H1 (cell line): ENCODE measurements at regions not wholly inside any gene's neighbourhood (a gene's known extent, or its start where the extent isn't known, plus 50 kb on each side); places are given as distances from the start of the nearest gene placed in this dataset.

Source experiments
- CTCF ChIA-PET: fragments of 300-600 bp; sonication (Branson Sonifier 250); formaldehyde crosslinking; loops from one replicate; lab custom pipeline; 2021; ENCODE audit not compliant: partially characterized antibody; lab: Charles Lee
- POLR2A ChIA-PET: fragments of 300-600 bp; sonication (Branson Sonifier 250); formaldehyde crosslinking; loops from one replicate; lab custom pipeline; 2021; ENCODE audit warnings: inconsistent platforms; ENCODE audit not compliant: partially characterized antibody; lab: Charles Lee
- DNase-seq, 2 experiments: peaks; one replicate each; pipeline versions ENCODE4 v3.0.0 to v3.0.0-alpha.2; 2010 to 2022; ENCODE audit warnings: low spot score in 2 of 2, low read depth in 1 of 2, mixed read lengths in 1 of 2
- FAIRE-seq: peaks from 2 replicates; lab custom pipeline; 2011; peaks lifted over from hg19 to GRCh38; lab: Jason Lieb, UNC
- H2AFZ ChIP-seq: 2 replicates; pipeline ENCODE4 v1.8.1; 2012; ENCODE audit warnings: low read length, inconsistent platforms
- H2AK5ac ChIP-seq: 2 replicates; pipeline ENCODE4 v1.6.1; 2013; ENCODE audit warnings: low read depth, low read length
- H2BK120ac ChIP-seq: replicated peaks from 2 replicates; pipeline ENCODE3; 2013; ENCODE audit warnings: low read depth, low read length, inconsistent platforms
- H2BK12ac ChIP-seq: 2 replicates; pipeline ENCODE4 v1.6.1; 2013; ENCODE audit warnings: low read depth, low read length
- H2BK15ac ChIP-seq: 2 replicates; pipeline ENCODE4 v1.6.1; 2013; ENCODE audit warnings: low read length
- H2BK20ac ChIP-seq: 2 replicates; pipeline ENCODE4 v1.6.1; 2013; ENCODE audit warnings: low read length
- H2BK5ac ChIP-seq: 2 replicates; pipeline ENCODE4 v1.6.1; 2013; ENCODE audit warnings: low read depth, low read length
- H3K14ac ChIP-seq: 2 replicates; pipeline ENCODE4 v1.6.1; 2013; ENCODE audit warnings: inconsistent platforms; ENCODE audit not compliant: insufficient read length
- H3K18ac ChIP-seq: 2 replicates; pipeline ENCODE4 v1.6.1; 2013; ENCODE audit warnings: low read length; ENCODE audit errors: extremely low read depth
- H3K23ac ChIP-seq: 2 replicates; pipeline ENCODE4 v1.6.1; 2013; ENCODE audit warnings: inconsistent platforms; ENCODE audit not compliant: insufficient read length
- H3K23me2 ChIP-seq: 2 replicates; pipeline ENCODE4 v1.6.1; 2013; ENCODE audit warnings: low read depth, low read length
- H3K27ac ChIP-seq: 2 replicates; pipeline ENCODE4 v1.6.1; 2011; ENCODE audit warnings: low read depth, low read length, inconsistent platforms
- H3K27me3 ChIP-seq, 4 experiments: replicated peaks in 1 of 4; 1 replicate in 1 of 4; 2 replicates in 3 of 4; pipeline versions ENCODE4 v1.6.1 to v1.8.1; 2011 to 2013; ENCODE audit warnings: low read length in 3 of 4, mild to moderate bottlenecking in 3 of 4, inconsistent platforms in 2 of 4, mixed read lengths in 2 of 4, moderate library complexity in 1 of 4; ENCODE audit not compliant: control insufficient read depth in 3 of 4, insufficient read depth in 3 of 4; ENCODE audit errors: extremely low read depth in 1 of 4
- H3K36me3 ChIP-seq, 4 experiments: 2 replicates each; pipeline versions ENCODE4 v1.6.1 to v1.8.1; 2011 to 2013; ENCODE audit warnings: mild to moderate bottlenecking in 4 of 4, low read length in 3 of 4, moderate library complexity in 2 of 4, control low read depth in 1 of 4, inconsistent platforms in 1 of 4; ENCODE audit not compliant: insufficient read depth in 4 of 4, control insufficient read depth in 2 of 4
- H3K4ac ChIP-seq: replicated peaks from 2 replicates; pipeline ENCODE3; 2013; ENCODE audit warnings: low read length, low read depth, mixed read lengths, inconsistent platforms; ENCODE audit not compliant: insufficient read length
- H3K4me1 ChIP-seq, 4 experiments: replicated peaks in 1 of 4; 1 replicate in 1 of 4; 2 replicates in 3 of 4; pipeline versions ENCODE4 v1.6.1 to v1.8.1; 2011 to 2013; ENCODE audit warnings: low read length in 3 of 4, inconsistent platforms in 2 of 4, mixed read lengths in 1 of 4; ENCODE audit not compliant: insufficient read depth in 4 of 4, control insufficient read depth in 3 of 4
- H3K4me2 ChIP-seq, 2 experiments: 2 replicates each; pipeline versions ENCODE4 v1.6.1 to v1.8.1; 2011 to 2013; ENCODE audit warnings: low read depth in 2 of 2, low read length in 2 of 2, control low read depth in 1 of 2, inconsistent platforms in 1 of 2, mild to moderate bottlenecking in 1 of 2; ENCODE audit not compliant: insufficient read depth in 1 of 2
- H3K4me3 ChIP-seq, 4 experiments: fragments of 200-600, 300-600 bp in 1 of 4; sonication (generic), shearing (Covaris generic), sonication (Bioruptor Twin) in 1 of 4; 2 replicates each; pipeline versions ENCODE4 v1.5.1 to v1.8.1; 2011 to 2016; ENCODE audit warnings: low read length in 4 of 4, low read depth in 3 of 4, control low read depth in 2 of 4, inconsistent platforms in 2 of 4, mild to moderate bottlenecking in 2 of 4, mixed read lengths in 1 of 4, moderate library complexity in 1 of 4; ENCODE audit not compliant: insufficient read depth in 2 of 4; ENCODE audit errors: extremely low read depth in 1 of 4
- H3K56ac ChIP-seq: replicated peaks from 2 replicates; pipeline ENCODE3; 2013; ENCODE audit warnings: low read depth, mild to moderate bottlenecking, mixed read lengths, low read length, inconsistent platforms; ENCODE audit not compliant: insufficient read length
- H3K79me1 ChIP-seq: 2 replicates; pipeline ENCODE4 v1.6.1; 2013; ENCODE audit warnings: low read depth, low read length, control low read depth
- H3K79me2 ChIP-seq, 2 experiments: 2 replicates each; pipeline versions ENCODE4 v1.6.1 to v1.8.1; 2012 to 2013; ENCODE audit warnings: low read length in 2 of 2, mild to moderate bottlenecking in 2 of 2, inconsistent platforms in 1 of 2; ENCODE audit not compliant: insufficient read depth in 2 of 2, control insufficient read depth in 1 of 2
- H3K9ac ChIP-seq, 4 experiments: replicated peaks in 1 of 4; 1 replicate in 1 of 4; 2 replicates in 3 of 4; pipeline versions ENCODE4 v1.6.1 to v1.8.1; 2011 to 2013; ENCODE audit warnings: low read depth in 3 of 4, low read length in 3 of 4, control low read depth in 2 of 4, mild to moderate bottlenecking in 2 of 4, moderate library complexity in 2 of 4, inconsistent platforms in 1 of 4; ENCODE audit errors: extremely low read depth in 1 of 4
- H3K9me3 ChIP-seq, 2 experiments: 2 replicates each; pipeline versions ENCODE4 v1.6.1 to v1.8.1; 2012 to 2013; ENCODE audit warnings: mild to moderate bottlenecking in 2 of 2, moderate library complexity in 2 of 2, control low read depth in 1 of 2, inconsistent platforms in 1 of 2, low read depth in 1 of 2, low read length in 1 of 2, mixed read lengths in 1 of 2; ENCODE audit not compliant: insufficient read depth in 2 of 2
- H4K20me1 ChIP-seq, 2 experiments: replicated peaks in 1 of 2; 2 replicates each; pipeline versions ENCODE3 to v1.8.1; 2011 to 2013; ENCODE audit warnings: inconsistent platforms in 2 of 2, low read length in 2 of 2, mild to moderate bottlenecking in 1 of 2; ENCODE audit not compliant: insufficient read depth in 2 of 2, control insufficient read depth in 1 of 2
- H4K5ac ChIP-seq: 2 replicates; pipeline ENCODE4 v1.6.1; 2013; ENCODE audit warnings: low read length, low read depth, mixed read lengths, inconsistent platforms; ENCODE audit not compliant: insufficient read length
- H4K8ac ChIP-seq: 2 replicates; pipeline ENCODE4 v1.8.0; 2013; ENCODE audit warnings: mild to moderate bottlenecking, moderate library complexity, low read length, inconsistent platforms; ENCODE audit not compliant: insufficient read depth; ENCODE audit errors: extremely low read depth
- H4K91ac ChIP-seq: replicated peaks from 2 replicates; pipeline ENCODE3; 2013; ENCODE audit warnings: low read length, mixed read lengths, inconsistent platforms; ENCODE audit not compliant: insufficient read length
- BRCA1 ChIP-seq: IDR thresholded peaks from 2 replicates; pipeline ENCODE4 v1.6.1; 2012; ENCODE audit warnings: low read depth, low read length, improper control_type of control experiment
- CREB1 ChIP-seq: IDR thresholded peaks from 2 replicates; pipeline ENCODE4 v1.6.1; 2012; ENCODE audit warnings: inconsistent platforms
- EGR1 ChIP-seq: IDR thresholded peaks from 2 replicates; pipeline ENCODE4 v1.6.1; 2011; ENCODE audit warnings: low read depth, low read length, borderline replicate concordance
- HDAC2 ChIP-seq, 2 experiments: fragments of 300-600 bp in 1 of 2; sonication (generic) in 1 of 2; IDR thresholded peaks; 2 replicates each; pipeline ENCODE4 v1.6.1; 2011 to 2012; ENCODE audit warnings: low read depth in 2 of 2, low read length in 2 of 2, mild to moderate bottlenecking in 2 of 2, moderate library complexity in 2 of 2, borderline replicate concordance in 1 of 2, inconsistent platforms in 1 of 2
- JUND ChIP-seq: IDR thresholded peaks from 2 replicates; pipeline ENCODE4 v1.6.1; 2011; ENCODE audit warnings: mild to moderate bottlenecking, improper control_type of control experiment, low read length
- KDM1A ChIP-seq: fragments of 200-600, 300-600 bp; sonication (generic); IDR thresholded peaks from 2 replicates; pipeline ENCODE4 v1.7.1; 2016; ENCODE audit warnings: mild to moderate bottlenecking, low read length, borderline replicate concordance
- MAFK ChIP-seq: IDR thresholded peaks from 2 replicates; pipeline ENCODE4 v1.6.1; 2012; ENCODE audit warnings: low read depth, mild to moderate bottlenecking, improper control_type of control experiment, low read length
- NRF1 ChIP-seq: IDR thresholded peaks from 2 replicates; pipeline ENCODE4 v1.6.1; 2011; ENCODE audit warnings: mild to moderate bottlenecking, low read depth, low read length, improper control_type of control experiment
- POLR2A ChIP-seq, 2 experiments: IDR thresholded peaks; 1 replicate in 1 of 2; 2 replicates in 1 of 2; pipeline ENCODE4 v1.6.1; 2011; ENCODE audit warnings: low read depth in 2 of 2, low read length in 2 of 2, mild to moderate bottlenecking in 2 of 2; ENCODE audit errors: control extremely low read depth in 1 of 2
- POLR2AphosphoS5 ChIP-seq: IDR thresholded peaks from 2 replicates; pipeline ENCODE4 v1.6.1; 2011; ENCODE audit warnings: low read depth, low read length
- TCF12 ChIP-seq: IDR thresholded peaks from 2 replicates; pipeline ENCODE4 v1.6.1; 2011; ENCODE audit warnings: low read depth, mild to moderate bottlenecking, low read length
- WGBS, 2 experiments: shearing (Covaris generic) in 1 of 2; methylation state at CpG; one replicate each; pipeline versions ENCODE4 v1.1.6 to v1.1.7; 2013 to 2015; ENCODE audit warnings: low lambda C conversion rate in 2 of 2, mixed read lengths in 2 of 2, inconsistent platforms in 1 of 2, low coverage in 1 of 2, missing lambda C conversion rate in 1 of 2; ENCODE audit not compliant: insufficient replicate concordance in 2 of 2, insufficient coverage in 1 of 2, insufficient read length in 1 of 2; ENCODE audit errors: extremely low coverage in 1 of 2, missing lambda C conversion rate in 1 of 2; 5-methylcytosine and 5-hydroxymethylcytosine counted together
- TF ChIP-seq, protein P1 (sequence below): IDR thresholded peaks from 2 replicates; pipeline ENCODE4 v1.6.1; 2011; ENCODE audit warnings: low read depth, mild to moderate bottlenecking, low read length; ENCODE audit not compliant: insufficient read depth
- TF ChIP-seq, protein P2 (sequence below), 3 experiments: IDR thresholded peaks; 1 replicate in 2 of 3; 2 replicates in 1 of 3; pipeline versions ENCODE4 v1.5.1 to v1.6.1; 2011; ENCODE audit warnings: low read length in 3 of 3, mild to moderate bottlenecking in 3 of 3, inconsistent platforms in 2 of 3, low read depth in 1 of 3, moderate library complexity in 1 of 3; ENCODE audit not compliant: insufficient read depth in 1 of 3; ENCODE audit errors: control extremely low read depth in 1 of 3

DNA sequence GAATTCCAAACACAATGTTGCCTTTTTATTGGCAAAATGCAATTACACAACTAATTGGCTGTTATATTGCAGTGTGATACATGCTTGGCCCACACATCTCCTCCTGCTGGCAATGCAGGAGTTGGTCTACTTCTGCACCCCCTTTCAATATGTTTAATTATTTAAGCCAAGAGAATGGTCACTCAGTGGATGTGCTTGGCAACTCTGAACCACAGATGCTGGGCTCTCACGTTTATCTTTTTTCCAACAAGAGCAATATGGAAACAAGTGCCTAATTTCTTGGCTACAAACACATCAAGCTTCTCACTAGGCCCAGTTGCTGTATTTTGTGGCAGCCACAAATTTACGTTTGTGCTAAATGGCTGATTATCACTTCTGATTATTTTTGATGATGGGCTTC, 1149.2 kb upstream of the CELF2 start:
- H2BK20ac ChIP-seq: no peak overlapping the region
- H3K56ac ChIP-seq: no peak overlapping the region
- no peak overlapping the region for H3K4me2 ChIP-seq
- no peak overlapping the region for H4K8ac ChIP-seq
- H3K9me3 ChIP-seq: no peaks in the 10 kb centered on the region
- no peak overlapping the region for H2BK5ac ChIP-seq
- no peaks in the 10 kb centered on the region for H3K36me3 ChIP-seq
- H3K14ac ChIP-seq: no peak overlapping the region
- H3K27me3 ChIP-seq: no peaks in the 10 kb centered on the region
- no peak overlapping the region for H3K4me3 ChIP-seq
- no peak overlapping the region for H3K23ac ChIP-seq
- no peaks in the 10 kb centered on the region for H3K23me2 ChIP-seq
- 95% methylated on average over 2 of the region's 2 CpGs; no CpG with 5 or more reads in 1 of the 2 experiments for WGBS, 2 experiments
- no peak for DNase-seq
- no peaks in the 10 kb centered on the region for H3K79me1 ChIP-seq
- no peak overlapping the region for H2BK12ac ChIP-seq
- no peak overlapping the region for H3K9ac ChIP-seq
- H2BK15ac ChIP-seq: no peak overlapping the region
- POLR2A ChIA-PET: no interaction called here
- no peak overlapping the region for H3K4ac ChIP-seq
- H3K27ac ChIP-seq: no peak overlapping the region
- CTCF ChIA-PET: no interaction called here
- H2AK5ac ChIP-seq: no peak overlapping the region
- H3K4me1 ChIP-seq: no peaks in the 10 kb centered on the region
- H4K5ac ChIP-seq: no peak overlapping the region
- H2AFZ ChIP-seq: no peak overlapping the region
- H3K18ac ChIP-seq: no peak overlapping the region
- no peaks in the 10 kb centered on the region for H3K79me2 ChIP-seq
- no peaks in the 10 kb centered on the region for H4K20me1 ChIP-seq
- no peak for FAIRE-seq
- no peak overlapping the region for H2BK120ac ChIP-seq
- no peak overlapping the region for H4K91ac ChIP-seq
- TF ChIP-seq JUND (no peak), MAFK (no peak), POLR2AphosphoS5 (no peak), TCF12 (no peak), POLR2A (IDR thresholded peaks at IDR 0.05; ENCODE audit: control extremely low read depth in 1 of 2, low read depth in 2 of 2, low read length in 2 of 2) (no peak), CREB1 (no peak), KDM1A (no peak), BRCA1 (no peak), HDAC2 (IDR thresholded peaks at IDR 0.05; ENCODE audit: borderline replicate concordance in 1 of 2, low read depth in 2 of 2, low read length in 2 of 2) (no peak), EGR1 (no peak), NRF1 (no peak)
- TF ChIP-seq, protein P1, sequence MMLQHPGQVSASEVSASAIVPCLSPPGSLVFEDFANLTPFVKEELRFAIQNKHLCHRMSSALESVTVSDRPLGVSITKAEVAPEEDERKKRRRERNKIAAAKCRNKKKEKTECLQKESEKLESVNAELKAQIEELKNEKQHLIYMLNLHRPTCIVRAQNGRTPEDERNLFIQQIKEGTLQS: no peak
- TF ChIP-seq, protein P2, sequence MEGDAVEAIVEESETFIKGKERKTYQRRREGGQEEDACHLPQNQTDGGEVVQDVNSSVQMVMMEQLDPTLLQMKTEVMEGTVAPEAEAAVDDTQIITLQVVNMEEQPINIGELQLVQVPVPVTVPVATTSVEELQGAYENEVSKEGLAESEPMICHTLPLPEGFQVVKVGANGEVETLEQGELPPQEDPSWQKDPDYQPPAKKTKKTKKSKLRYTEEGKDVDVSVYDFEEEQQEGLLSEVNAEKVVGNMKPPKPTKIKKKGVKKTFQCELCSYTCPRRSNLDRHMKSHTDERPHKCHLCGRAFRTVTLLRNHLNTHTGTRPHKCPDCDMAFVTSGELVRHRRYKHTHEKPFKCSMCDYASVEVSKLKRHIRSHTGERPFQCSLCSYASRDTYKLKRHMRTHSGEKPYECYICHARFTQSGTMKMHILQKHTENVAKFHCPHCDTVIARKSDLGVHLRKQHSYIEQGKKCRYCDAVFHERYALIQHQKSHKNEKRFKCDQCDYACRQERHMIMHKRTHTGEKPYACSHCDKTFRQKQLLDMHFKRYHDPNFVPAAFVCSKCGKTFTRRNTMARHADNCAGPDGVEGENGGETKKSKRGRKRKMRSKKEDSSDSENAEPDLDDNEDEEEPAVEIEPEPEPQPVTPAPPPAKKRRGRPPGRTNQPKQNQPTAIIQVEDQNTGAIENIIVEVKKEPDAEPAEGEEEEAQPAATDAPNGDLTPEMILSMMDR (IDR thresholded peaks at IDR 0.05; ENCODE audit: control extremely low read depth in 1 of 3, insufficient read depth in 1 of 3, low read depth in 1 of 3, low read length in 3 of 3): no peak
